ENCODE measurements at regions not wholly inside any gene's neighbourhood (a gene's known extent, or its start where the extent isn't known, plus 50 kb on each side); places are given as distances from the start of the nearest gene placed in this dataset.

GRCh38 chr1:112083487-112083886 is 94.0 kb upstream of the KCND3 start:
- Histone ChIP-seq H3K4me2 (ENCODE audit: low read length) (no peak overlapping the region), H2AFZ (ENCODE audit: low read length) (no peak overlapping the region), H3K36me3 (ENCODE audit: insufficient read depth, low read length) (no peaks in the 10 kb centered on the region), H3K9ac (ENCODE audit: low read length) (no peak overlapping the region), H3K27me3 (ENCODE audit: insufficient read depth, low read length) (no peaks in the 10 kb centered on the region), H3F3A (ENCODE audit: insufficient read depth, low read length) (no peaks in the 10 kb centered on the region), H4K20me1 (ENCODE audit: insufficient read depth, low read length) (no peaks in the 10 kb centered on the region), H3K27ac (ENCODE audit: low read depth, low read length, poor library complexity, severe bottlenecking) (no peak overlapping the region), H3K9me3 (ENCODE audit: low read length) (no peaks in the 10 kb centered on the region), H3K4me1 (ENCODE audit: insufficient read depth, low read length, severe bottlenecking) (no peaks in the 10 kb centered on the region), H3K9me2 (ENCODE audit: low read depth, low read length) (no peaks in the 10 kb centered on the region), H3K79me2 (ENCODE audit: insufficient read depth, low read length) (no peaks in the 10 kb centered on the region), H3K4me3 (ENCODE audit: low read depth, low read length, poor library complexity, severe bottlenecking) (no peak overlapping the region)
- TF ChIP-seq EZH2 (IDR thresholded peaks at IDR 0.05; ENCODE audit: borderline replicate concordance, low read length) (no peak), CTCF (IDR thresholded peaks at IDR 0.05; ENCODE audit: low read length) (no peak)

- no peaks in the 10 kb centered on the region for H3K9me3 ChIP-seq (ENCODE audit: low read length)
- H3K79me2 ChIP-seq (ENCODE audit: insufficient read depth, low read length): no peaks in the 10 kb centered on the region
- no peaks in the 10 kb centered on the region for H3K27me3 ChIP-seq (ENCODE audit: insufficient read depth, low read length)
- TF ChIP-seq CTCF (IDR thresholded peaks at IDR 0.05; ENCODE audit: low read length) (no peak), EZH2 (IDR thresholded peaks at IDR 0.05; ENCODE audit: borderline replicate concordance, low read length) (no peak)
- H3F3A ChIP-seq (ENCODE audit: insufficient read depth, low read length): no peaks in the 10 kb centered on the region
- no peaks in the 10 kb centered on the region for H4K20me1 ChIP-seq (ENCODE audit: insufficient read depth, low read length)
- no peak overlapping the region for H3K9ac ChIP-seq (ENCODE audit: low read length)
- no peaks in the 10 kb centered on the region for H3K4me1 ChIP-seq (ENCODE audit: insufficient read depth, low read length, severe bottlenecking)
- H3K27ac ChIP-seq (ENCODE audit: low read depth, low read length, poor library complexity, severe bottlenecking): no peak overlapping the region
- H3K36me3 ChIP-seq (ENCODE audit: insufficient read depth, low read length): no peaks in the 10 kb centered on the region
- no peak overlapping the region for H3K4me3 ChIP-seq (ENCODE audit: low read depth, low read length, poor library complexity, severe bottlenecking)
- H2AFZ ChIP-seq (ENCODE audit: low read length): no peak overlapping the region
- no peak overlapping the region for H3K4me2 ChIP-seq (ENCODE audit: low read length)
- no peaks in the 10 kb centered on the region for H3K9me2 ChIP-seq (ENCODE audit: low read depth, low read length)
Measured at GRCh38 chr1:112092656-112093371, 103.3 kb upstream of the KCND3 start.

GRCh38 chr1:112093372-112093694 is 103.9 kb upstream of the KCND3 start:
- no peaks in the 10 kb centered on the region for H3K27me3 ChIP-seq (ENCODE audit: insufficient read depth, low read length)
- no peak overlapping the region for H3K27ac ChIP-seq (ENCODE audit: low read depth, low read length, poor library complexity, severe bottlenecking)
- no peak for TF ChIP-seq CTCF (IDR thresholded peaks at IDR 0.05; ENCODE audit: low read length)
- TF ChIP-seq EZH2 (IDR thresholded peaks at IDR 0.05; ENCODE audit: borderline replicate concordance, low read length): no peak
- H3K9me3 ChIP-seq (ENCODE audit: low read length): no peaks in the 10 kb centered on the region
- no peaks in the 10 kb centered on the region for H4K20me1 ChIP-seq (ENCODE audit: insufficient read depth, low read length)
- no peak overlapping the region for H3K4me2 ChIP-seq (ENCODE audit: low read length)
- no peak overlapping the region for H3K4me3 ChIP-seq (ENCODE audit: low read depth, low read length, poor library complexity, severe bottlenecking)
- no peaks in the 10 kb centered on the region for H3K4me1 ChIP-seq (ENCODE audit: insufficient read depth, low read length, severe bottlenecking)
- no peaks in the 10 kb centered on the region for H3K9me2 ChIP-seq (ENCODE audit: low read depth, low read length)
- H3F3A ChIP-seq (ENCODE audit: insufficient read depth, low read length): no peaks in the 10 kb centered on the region
- H3K79me2 ChIP-seq (ENCODE audit: insufficient read depth, low read length): no peaks in the 10 kb centered on the region
- H2AFZ ChIP-seq (ENCODE audit: low read length): no peak overlapping the region
- no peaks in the 10 kb centered on the region for H3K36me3 ChIP-seq (ENCODE audit: insufficient read depth, low read length)
- H3K9ac ChIP-seq (ENCODE audit: low read length): no peak overlapping the region
